Body of pancreas (tissue), 4 donors: ENCODE measurements at regions not wholly inside any gene's neighbourhood (a gene's known extent, or its start where the extent isn't known, plus 50 kb on each side); places are given as distances from the start of the nearest gene placed in this dataset.

Source experiments
- POLR2A ChIP-seq, 3 donors: fragments of 450-650 bp; IDR thresholded peaks; one replicate each; pipeline ENCODE4 v1.6.1; 2016; ENCODE audit warnings: antibody characterized with exemption in 3 of 3, mild to moderate bottlenecking in 2 of 3
- TF ChIP-seq, protein P1 (sequence below), 7 experiments: fragments of 450-650 bp in 4 of 7; fragments of 200-600 bp in 3 of 7; sonication (generic) in 3 of 7; IDR thresholded peaks; one replicate each; pipeline ENCODE4 v1.5.1; 2016 to 2019; ENCODE audit warnings: antibody characterized with exemption in 7 of 7

DNA sequence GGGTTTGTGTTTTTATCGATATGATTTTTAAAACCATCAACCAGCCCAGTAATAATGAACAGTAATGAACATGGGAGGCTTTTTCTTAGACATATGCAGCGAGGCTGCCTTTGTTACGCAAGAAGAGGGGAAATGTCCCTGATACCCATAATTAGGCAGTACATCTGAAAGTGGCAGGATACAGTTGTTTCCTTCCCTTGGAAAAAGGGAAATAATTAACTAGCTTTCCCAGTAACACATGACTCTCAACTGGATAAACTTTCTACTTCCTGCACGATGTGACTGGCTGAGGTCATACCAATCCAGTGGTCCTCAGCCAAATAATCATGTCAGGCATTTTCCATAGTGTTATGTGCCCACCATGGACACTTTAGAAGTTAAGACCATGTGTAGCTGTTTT is 431.6 kb upstream of the C9orf72 start:
- TF ChIP-seq POLR2A (IDR thresholded peaks at IDR 0.05) = no peak
- TF ChIP-seq, protein P1, sequence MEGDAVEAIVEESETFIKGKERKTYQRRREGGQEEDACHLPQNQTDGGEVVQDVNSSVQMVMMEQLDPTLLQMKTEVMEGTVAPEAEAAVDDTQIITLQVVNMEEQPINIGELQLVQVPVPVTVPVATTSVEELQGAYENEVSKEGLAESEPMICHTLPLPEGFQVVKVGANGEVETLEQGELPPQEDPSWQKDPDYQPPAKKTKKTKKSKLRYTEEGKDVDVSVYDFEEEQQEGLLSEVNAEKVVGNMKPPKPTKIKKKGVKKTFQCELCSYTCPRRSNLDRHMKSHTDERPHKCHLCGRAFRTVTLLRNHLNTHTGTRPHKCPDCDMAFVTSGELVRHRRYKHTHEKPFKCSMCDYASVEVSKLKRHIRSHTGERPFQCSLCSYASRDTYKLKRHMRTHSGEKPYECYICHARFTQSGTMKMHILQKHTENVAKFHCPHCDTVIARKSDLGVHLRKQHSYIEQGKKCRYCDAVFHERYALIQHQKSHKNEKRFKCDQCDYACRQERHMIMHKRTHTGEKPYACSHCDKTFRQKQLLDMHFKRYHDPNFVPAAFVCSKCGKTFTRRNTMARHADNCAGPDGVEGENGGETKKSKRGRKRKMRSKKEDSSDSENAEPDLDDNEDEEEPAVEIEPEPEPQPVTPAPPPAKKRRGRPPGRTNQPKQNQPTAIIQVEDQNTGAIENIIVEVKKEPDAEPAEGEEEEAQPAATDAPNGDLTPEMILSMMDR (IDR thresholded peaks at IDR 0.05) = no peak
